Liver (tissue), 3 donors: ENCODE measurements at regions not wholly inside any gene's neighbourhood (a gene's known extent, or its start where the extent isn't known, plus 50 kb on each side); places are given as distances from the start of the nearest gene placed in this dataset.

Experiments used
- ATF3 ChIP-seq: IDR thresholded peaks from 2 replicates; pipeline ENCODE4 v1.6.1; 2016; ENCODE audit warnings: antibody characterized with exemption
- CTCF ChIP-seq: fragments of 150-350 bp; IDR thresholded peaks from 2 replicates; pipeline ENCODE4 v1.5.1; 2017; ENCODE audit warnings: improper control_type of control experiment, low read depth, low read length; ENCODE audit not compliant: missing input control
- EGR1 ChIP-seq, 2 donors: IDR thresholded peaks; 2 replicates each; pipeline ENCODE4 v1.6.1; 2016 to 2018; ENCODE audit warnings: antibody characterized with exemption in 2 of 2, low read depth in 2 of 2
- HNF4G ChIP-seq: IDR thresholded peaks from 2 replicates; pipeline ENCODE4 v1.6.1; 2016; ENCODE audit warnings: antibody characterized with exemption
- MAX ChIP-seq: IDR thresholded peaks from 2 replicates; pipeline ENCODE4 v1.6.1; 2016; ENCODE audit warnings: antibody characterized with exemption
- RAD21 ChIP-seq, 2 donors: IDR thresholded peaks; 2 replicates each; pipeline ENCODE4 v1.6.1; 2016; ENCODE audit warnings: antibody characterized with exemption in 2 of 2, mild to moderate bottlenecking in 2 of 2
- REST ChIP-seq: IDR thresholded peaks from 2 replicates; pipeline ENCODE4 v1.6.1; 2016; ENCODE audit warnings: antibody characterized with exemption, mild to moderate bottlenecking
- SP1 ChIP-seq: IDR thresholded peaks from 2 replicates; pipeline ENCODE4 v1.6.1; 2018; ENCODE audit warnings: antibody characterized with exemption, mild to moderate bottlenecking
- ZBTB33 ChIP-seq: IDR thresholded peaks from 2 replicates; pipeline ENCODE4 v1.6.1; 2016; ENCODE audit warnings: antibody characterized with exemption
- donor health status: healthy.
- donor health status: healthy.

- TF ChIP-seq RAD21 (IDR thresholded peaks at IDR 0.05) (no peak), SP1 (no peak), HNF4G (no peak), CTCF (no peak), REST (no peak), ATF3 (no peak), ZBTB33 (no peak), MAX (no peak), EGR1 (IDR thresholded peaks at IDR 0.05; ENCODE audit: low read depth in 2 of 2) (no peak)
These were observed 435.3 kb downstream of the CD83 start for GRCh38 chr6:14552891-14553290.
